ENCODE measurements at regions not wholly inside any gene's neighbourhood (a gene's known extent, or its start where the extent isn't known, plus 50 kb on each side); places are given as distances from the start of the nearest gene placed in this dataset.

- WGBS: 55% methylated on average over 2 of the region's 2 CpGs
- Histone ChIP-seq H3K27ac (no peak overlapping the region), H3K27me3 (no peaks in the 10 kb centered on the region), H3K36me3 (no peaks in the 10 kb centered on the region), H3K4me1 (no peaks in the 10 kb centered on the region), H3K9me3 (no peaks in the 10 kb centered on the region), H3K4me3 (no peak overlapping the region)
- no peak for DNase-seq (ENCODE audit: low spot score in 2 of 2)
- TF ChIP-seq POLR2A (IDR thresholded peaks at IDR 0.05): no peak
- TF ChIP-seq EP300 (IDR thresholded peaks at IDR 0.05): no peak
- no peak for TF ChIP-seq CTCF (IDR thresholded peaks at IDR 0.05)
- no peak for TF ChIP-seq POLR2AphosphoS5 (IDR thresholded peaks at IDR 0.05)
These were observed 478.8 kb downstream of the PLCL1 start for GRCh38 chr2:198283146-198283545.

GRCh38 chr2:198282061-198282460, 477.7 kb downstream of the PLCL1 start:
- no peak for DNase-seq (ENCODE audit: low spot score in 2 of 2)
- Histone ChIP-seq H3K36me3 (no peaks in the 10 kb centered on the region), H3K4me3 (no peak overlapping the region), H3K4me1 (no peaks in the 10 kb centered on the region), H3K27me3 (no peaks in the 10 kb centered on the region), H3K27ac (no peak overlapping the region), H3K9me3 (no peaks in the 10 kb centered on the region)
- WGBS: 70% methylated on average over 3 of the region's 3 CpGs
- no peak for TF ChIP-seq EP300 (IDR thresholded peaks at IDR 0.05)
- TF ChIP-seq POLR2AphosphoS5 (IDR thresholded peaks at IDR 0.05): no peak
- TF ChIP-seq CTCF (IDR thresholded peaks at IDR 0.05): no peak
- no peak for TF ChIP-seq POLR2A (IDR thresholded peaks at IDR 0.05)

- WGBS: 86% methylated on average over 2 of the region's 2 CpGs
- no peaks in the 10 kb centered on the region for H3K36me3 ChIP-seq
- H3K4me3 ChIP-seq: no peak overlapping the region
- no peak overlapping the region for H3K27ac ChIP-seq
- TF ChIP-seq CTCF (IDR thresholded peaks at IDR 0.05) (no peak), EP300 (IDR thresholded peaks at IDR 0.05) (no peak), POLR2A (IDR thresholded peaks at IDR 0.05) (no peak)
- H3K9me3 ChIP-seq: no peaks in the 10 kb centered on the region
- no peak for DNase-seq (ENCODE audit: low spot score in 2 of 2)
- H3K27me3 ChIP-seq: no peaks in the 10 kb centered on the region
- H3K4me1 ChIP-seq: no peaks in the 10 kb centered on the region
These were observed 475.8 kb downstream of the PLCL1 start for GRCh38 chr2:198280145-198280544.

- 49% methylated on average over 5 of the region's 5 CpGs for WGBS
- H3K27ac ChIP-seq: no peak overlapping the region
- no peak overlapping the region for H3K4me3 ChIP-seq
- H3K27me3 ChIP-seq: no peaks in the 10 kb centered on the region
- DNase-seq (ENCODE audit: low spot score in 2 of 2): no peak
- H3K36me3 ChIP-seq: no peaks in the 10 kb centered on the region
- no peaks in the 10 kb centered on the region for H3K9me3 ChIP-seq
- TF ChIP-seq CTCF (IDR thresholded peaks at IDR 0.05) (no peak), POLR2A (IDR thresholded peaks at IDR 0.05) (no peak), POLR2AphosphoS5 (IDR thresholded peaks at IDR 0.05) (no peak), EP300 (IDR thresholded peaks at IDR 0.05) (no peak)
- peaks cover 1% of the 10 kb centered on the region for H3K4me1 ChIP-seq
These were observed 474.6 kb downstream of the PLCL1 start for GRCh38 chr2:198279026-198279425.

- no peaks in the 10 kb centered on the region for H3K9me3 ChIP-seq
- no peak for DNase-seq (ENCODE audit: low spot score in 2 of 2)
- H3K4me3 ChIP-seq: no peak overlapping the region
- TF ChIP-seq POLR2AphosphoS5 (IDR thresholded peaks at IDR 0.05) (no peak), CTCF (IDR thresholded peaks at IDR 0.05) (no peak), POLR2A (IDR thresholded peaks at IDR 0.05) (no peak), EP300 (IDR thresholded peaks at IDR 0.05) (no peak)
- WGBS: 74% methylated on average over 2 of the region's 2 CpGs
- H3K27ac ChIP-seq: no peak overlapping the region
- peaks cover 4% of the 10 kb centered on the region for H3K4me1 ChIP-seq
- H3K36me3 ChIP-seq: no peaks in the 10 kb centered on the region
- no peaks in the 10 kb centered on the region for H3K27me3 ChIP-seq
These were observed 472.8 kb downstream of the PLCL1 start for GRCh38 chr2:198277181-198277580.

Measured in suprapubic skin (tissue), 4 donors.